Amniotic epithelial cell (primary cell): ENCODE measurements at regions not wholly inside any gene's neighbourhood (a gene's known extent, or its start where the extent isn't known, plus 50 kb on each side); places are given as distances from the start of the nearest gene placed in this dataset.
"Not testable (repeated sequence)": the region's sequence is repeated elsewhere in the genome, so short reads cannot be mapped to it uniquely, and the experiment has no call there.

Experiments used
- DNase-seq: peaks from one replicate; pipeline ENCODE4 v3.0.0-alpha.2; 2010; ENCODE audit warnings: low read depth

DNA sequence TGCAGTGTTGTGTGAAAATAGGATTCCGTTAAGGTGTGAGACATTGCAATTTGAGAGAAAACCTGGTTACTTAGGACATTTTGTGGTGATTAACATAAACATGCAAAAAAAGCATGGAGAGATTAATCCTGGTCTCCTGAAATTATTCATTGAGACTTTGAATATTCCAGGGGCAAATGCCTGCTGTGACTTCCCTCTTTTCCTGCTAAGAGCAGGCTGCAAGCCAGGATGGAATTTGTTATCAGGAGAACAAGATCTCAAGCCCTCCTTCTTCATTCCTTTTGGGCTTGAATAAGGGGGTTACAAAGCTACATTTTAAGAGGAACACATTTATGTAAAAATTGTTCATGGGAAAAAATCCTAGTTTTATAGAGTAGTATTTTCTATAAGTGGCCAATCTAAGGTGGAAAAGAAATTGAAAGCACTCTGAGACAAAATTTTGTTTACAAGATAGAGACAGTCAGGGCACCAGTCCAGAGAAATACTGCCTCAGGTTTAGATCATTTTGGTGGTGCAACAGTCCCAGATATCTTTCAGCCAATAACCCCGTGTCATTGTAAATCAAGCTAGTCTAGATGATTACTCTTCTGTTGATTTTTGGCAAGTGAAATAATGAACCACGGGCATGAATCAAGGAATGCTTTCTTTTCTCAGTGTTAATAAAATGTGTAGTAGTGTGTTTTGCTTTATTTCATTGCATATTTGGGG lies 1528.3 kb upstream of the AGA start:
- no peak for DNase-seq

DNA sequence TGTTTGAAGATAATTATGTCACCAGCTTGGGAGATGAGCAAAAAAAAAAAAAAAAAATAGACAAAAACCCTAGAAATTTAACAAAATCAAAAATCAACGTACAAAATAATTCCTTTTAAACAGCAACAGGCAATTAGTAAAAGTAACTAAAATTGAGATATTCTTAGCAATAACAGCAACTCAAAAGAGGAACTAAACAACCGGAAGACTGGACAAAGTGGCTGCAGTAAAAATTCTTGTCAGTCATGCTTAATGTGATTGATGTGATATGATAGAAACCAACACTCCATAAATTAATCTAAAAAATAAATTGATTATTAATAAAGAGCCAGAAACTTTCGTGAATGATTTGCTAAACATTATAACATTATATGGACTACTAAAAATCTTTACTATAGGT lies 1534.6 kb upstream of the AGA start:
- DNase-seq, result no peak

DNA sequence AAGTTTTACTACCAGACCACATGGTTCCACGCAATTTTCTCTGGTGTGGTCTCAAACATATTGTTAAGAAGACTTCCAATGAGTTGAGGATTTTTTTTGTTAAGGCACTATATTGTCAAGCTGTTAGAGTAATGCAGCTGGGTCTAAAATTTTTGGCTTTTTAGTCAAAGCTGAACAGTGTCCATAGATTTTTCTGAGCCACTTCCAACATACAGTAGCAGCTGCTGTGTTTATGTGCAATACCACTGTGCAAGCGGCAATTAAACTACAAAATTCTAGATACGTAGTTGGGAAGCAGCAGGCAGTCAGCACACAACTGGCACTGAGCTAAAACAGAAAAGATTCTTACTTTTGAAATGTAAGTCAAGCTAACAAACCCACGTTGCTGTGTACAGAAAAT lies 1551.1 kb upstream of the AGA start:
- no peak for DNase-seq

DNA sequence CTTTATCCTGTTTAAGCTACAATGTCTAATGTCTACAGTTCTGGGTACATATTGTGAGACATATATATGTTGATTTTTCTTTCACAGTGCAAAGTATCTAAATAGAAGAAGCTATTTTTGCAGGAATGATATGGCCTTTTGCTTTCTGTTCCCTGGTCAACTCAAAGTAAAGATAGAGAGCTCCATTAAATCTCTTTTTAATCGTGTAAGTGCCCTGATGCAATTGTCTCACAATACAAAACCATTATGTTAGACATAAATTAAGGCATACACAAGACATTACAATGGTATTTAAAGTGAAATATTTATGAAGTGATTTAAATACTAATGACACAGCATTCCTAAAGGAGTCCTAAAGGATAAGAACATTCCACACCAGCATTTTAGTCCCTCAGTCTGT lies 1559.7 kb upstream of the AGA start:
- no peak for DNase-seq

DNA sequence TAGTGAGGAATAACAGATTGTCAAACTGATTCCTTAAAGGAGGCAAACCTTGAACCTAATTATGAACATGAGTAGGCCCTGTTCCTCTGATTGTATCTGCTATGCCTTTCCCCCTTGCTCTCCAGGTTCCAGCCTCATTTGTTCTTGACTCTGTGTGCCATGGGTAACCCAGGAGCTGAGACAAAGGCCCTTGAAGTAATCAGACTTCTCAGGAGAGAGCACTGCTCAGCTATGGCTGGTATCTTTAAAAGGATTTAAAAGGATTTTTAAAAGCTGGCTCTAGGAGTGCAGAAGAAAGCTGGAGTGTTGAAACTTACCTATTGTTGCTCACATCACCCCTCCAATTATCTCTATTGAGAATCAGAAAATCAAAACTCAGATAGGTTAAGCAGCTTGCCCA lies 1565.5 kb upstream of the AGA start:
- no peak for DNase-seq

DNA sequence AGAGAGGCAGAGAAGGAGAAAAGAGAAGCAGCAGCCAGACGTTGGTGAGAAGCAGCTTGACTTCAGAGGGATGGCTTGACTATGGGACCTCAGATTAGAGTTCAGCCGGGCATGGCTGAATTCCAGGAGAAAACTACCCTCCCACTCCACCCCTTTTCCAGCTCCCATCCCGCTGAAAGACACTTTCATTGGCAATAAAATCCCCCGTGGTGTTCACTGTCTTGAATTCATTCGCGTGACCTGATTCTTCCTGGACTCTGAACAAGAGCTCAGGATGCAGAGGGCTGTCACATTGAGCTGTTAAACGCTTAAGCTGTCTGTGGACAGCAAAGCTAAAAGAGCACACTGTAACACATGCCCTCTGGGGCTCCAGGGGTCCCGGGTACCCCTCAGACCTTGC lies 1575.3 kb upstream of the AGA start:
- DNase-seq, result no peak

DNA sequence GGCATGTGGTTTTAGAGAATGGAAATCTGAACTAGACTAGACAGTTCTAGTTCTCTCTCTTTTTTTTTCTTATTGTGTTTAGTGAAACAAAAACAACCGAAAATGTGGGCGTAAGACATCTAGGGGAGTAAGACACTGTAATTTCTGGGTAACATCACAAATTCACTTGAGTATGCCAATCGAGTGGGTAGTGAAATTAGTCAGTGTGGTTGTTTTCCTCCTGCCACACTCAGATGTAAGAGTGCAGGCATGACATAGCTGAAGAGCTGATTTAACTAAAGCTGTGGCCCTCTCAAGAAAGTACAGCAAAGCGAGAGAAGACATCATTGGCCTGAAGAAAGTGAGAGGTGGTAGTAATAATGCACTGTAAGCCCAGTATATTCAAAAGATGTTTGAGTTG lies 1585.3 kb upstream of the AGA start:
- no peak for DNase-seq

DNA sequence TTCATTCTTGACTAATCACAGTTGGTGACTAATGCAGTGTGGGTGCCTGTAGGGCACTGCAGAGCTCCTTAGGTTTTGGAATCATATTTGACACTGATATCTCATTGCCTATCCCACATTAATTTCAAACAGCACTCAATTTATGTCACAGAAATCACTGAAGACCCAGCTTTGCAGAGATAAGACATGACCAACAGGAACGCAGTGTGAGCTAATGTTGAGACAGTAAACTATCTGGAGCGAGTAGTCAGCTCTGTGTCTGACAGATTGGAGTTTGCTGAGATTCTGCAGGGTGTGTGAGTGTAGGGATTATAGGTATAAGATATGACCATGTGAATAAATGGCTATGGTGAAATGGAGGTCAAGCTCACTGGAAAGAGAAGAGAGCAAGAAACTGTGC lies 1586.1 kb upstream of the AGA start:
- no peak for DNase-seq

DNA sequence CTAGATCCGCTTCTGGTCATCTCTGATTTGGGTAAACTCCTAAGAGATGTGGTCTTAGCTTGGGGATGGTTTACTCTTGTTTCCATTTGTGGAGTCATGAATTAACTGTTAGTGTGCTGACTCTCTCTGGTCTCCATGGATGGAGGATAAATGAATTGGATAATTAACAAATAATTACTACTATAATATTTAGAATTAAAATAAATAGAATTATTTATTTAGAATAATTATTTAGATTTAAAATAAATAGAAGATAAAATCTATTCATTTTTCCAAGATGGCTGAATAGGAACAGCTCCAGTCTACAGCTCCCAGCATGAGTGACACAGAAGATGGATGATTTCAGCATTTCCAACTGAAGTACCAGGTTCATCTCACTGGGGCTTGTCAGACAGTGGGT lies 1587.4 kb upstream of the AGA start:
- no peak for DNase-seq

DNA sequence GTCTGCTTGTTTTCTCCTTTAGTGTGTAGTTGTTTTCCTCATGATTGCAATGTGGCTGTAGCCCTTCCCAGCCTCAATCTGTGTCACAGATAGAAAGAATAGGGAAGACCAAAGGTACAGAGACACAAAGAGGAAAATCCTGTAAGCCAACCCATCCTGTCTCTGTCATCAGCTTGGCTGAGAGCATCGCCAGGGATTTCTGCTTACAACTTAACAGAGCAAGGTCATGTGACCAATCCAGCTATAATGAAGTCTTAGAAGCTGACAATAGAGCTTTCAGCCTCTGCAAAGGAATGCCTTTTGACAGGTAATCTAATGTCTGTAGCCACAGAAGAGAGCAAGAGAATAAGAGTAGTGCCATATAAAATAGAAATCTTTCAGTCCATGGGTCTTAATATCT lies 1598.0 kb upstream of the AGA start:
- no peak for DNase-seq

DNA sequence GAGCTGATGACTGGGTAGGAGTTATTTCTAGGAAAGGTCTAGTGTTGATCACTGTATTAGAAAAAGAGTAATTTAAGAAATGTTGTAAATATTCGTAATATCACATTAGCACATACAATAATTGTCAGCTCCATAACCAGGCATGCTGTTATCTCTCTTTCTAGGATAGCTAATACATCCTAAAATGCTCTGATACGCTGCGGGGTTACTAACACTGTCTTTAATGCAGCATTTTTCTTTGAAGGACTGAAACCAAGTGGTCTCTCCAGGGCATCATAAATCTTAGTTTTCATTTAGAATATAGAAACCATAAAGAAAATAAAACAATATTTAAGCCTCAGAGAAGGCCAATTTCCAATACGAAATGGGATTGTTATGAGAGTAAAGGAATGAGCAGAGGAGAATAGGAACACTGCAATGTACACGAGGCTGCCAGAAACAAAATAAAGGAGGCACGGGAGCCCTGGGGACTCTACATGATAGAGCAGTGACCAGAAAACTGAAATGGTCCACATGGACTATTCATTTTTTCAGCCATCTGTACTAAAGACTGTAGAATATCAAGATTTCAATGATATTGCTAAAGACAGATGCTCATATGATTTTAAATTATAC lies 1606.7 kb upstream of the AGA start:
- no peak for DNase-seq

DNA sequence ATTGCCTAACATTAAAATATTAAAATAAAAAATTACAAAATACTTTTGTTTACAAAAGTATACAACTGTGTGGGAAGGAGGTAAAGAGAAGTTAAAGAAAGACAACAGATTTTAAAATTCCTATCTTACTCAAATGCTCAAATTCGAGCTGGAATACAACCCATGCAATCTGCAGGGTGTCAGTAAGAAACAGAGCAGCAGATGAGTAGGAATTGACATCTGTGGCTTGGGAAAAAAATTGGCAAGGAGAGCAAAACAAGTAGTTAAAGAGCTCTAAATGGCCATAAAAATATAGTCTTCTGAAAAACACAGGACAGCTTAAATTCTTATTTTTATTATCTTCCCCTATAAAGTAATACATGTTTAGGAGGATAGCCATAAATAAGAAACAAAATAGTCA lies 1609.0 kb upstream of the AGA start:
- no peak for DNase-seq

DNA sequence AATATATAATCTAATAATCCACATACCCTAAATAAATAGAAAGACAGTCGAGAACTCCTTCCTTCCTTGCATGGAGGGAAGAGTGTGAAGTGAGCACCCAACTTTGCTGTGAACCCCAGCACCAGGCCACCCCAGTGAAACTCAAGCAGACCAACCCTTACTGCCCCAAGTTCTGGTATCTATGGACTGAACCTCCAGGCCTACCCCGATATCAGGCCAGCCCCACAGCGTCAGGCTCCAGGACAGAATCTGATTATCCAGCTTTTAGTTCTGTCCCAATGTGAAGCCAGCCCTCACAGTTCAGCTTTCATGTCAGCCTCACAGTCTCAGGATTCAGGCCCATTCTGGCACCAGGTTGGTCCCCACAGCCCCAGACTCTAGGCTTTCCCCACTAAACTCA lies 1617.2 kb upstream of the AGA start:
- DNase-seq, result no peak

DNA sequence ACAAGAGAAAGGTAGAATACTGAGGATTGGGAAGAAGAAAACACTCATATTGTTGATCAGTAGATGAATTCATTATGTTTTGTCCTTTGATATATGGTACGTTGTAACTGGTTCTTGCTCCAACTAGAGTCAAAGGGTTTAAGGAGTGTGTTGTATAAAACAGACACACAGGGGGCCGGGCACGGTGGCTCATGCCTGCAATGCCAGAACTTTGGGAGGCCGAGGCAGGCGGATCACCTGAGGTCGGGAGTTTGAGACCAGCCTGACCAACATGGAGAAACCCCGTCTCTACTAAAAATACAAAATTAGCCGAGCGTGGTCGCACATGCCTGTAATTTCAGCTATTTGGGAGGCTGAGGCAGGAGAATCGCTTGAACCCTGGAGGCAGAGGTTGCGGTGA lies 1624.0 kb upstream of the AGA start:
- DNase-seq, result not testable (repeated sequence)

DNA sequence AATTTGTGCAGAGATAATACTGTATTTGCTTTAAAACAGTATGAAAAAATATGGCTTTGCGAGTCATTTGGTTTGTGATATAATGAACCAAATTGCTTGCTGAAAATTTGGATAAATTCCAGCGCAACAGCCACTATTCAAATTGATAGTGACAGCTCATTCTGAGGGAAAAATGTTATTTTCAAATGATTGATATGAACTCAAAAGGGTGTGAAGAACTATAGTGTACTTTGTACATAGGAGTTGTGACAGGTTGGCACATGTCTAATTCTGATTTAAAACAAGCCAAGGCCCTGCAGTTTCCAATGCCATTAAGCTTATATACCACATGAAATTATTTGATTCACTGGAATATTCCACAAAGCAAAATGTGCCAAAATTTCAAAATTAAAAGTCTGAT lies 1628.9 kb upstream of the AGA start:
- no peak for DNase-seq

DNA sequence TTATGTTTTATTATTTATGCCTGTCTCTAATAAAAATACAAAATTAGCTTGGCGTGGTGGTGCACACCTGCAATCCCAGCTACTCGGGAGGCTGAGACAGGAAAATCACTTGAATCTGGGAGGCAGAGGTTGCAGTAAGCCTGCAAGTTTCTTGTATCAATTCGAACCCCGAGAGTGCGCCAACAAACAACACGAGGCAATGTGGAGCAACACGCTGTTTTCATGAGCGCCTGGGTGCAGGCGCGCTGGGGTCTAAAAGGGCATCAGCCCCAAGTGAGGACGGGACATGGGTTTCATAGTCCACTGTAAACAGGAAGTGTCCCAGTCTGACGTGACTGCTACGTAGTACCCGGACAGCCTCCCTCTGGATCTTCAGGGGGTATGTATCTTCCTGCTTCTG lies 1634.6 kb upstream of the AGA start:
- DNase-seq, result no peak

DNA sequence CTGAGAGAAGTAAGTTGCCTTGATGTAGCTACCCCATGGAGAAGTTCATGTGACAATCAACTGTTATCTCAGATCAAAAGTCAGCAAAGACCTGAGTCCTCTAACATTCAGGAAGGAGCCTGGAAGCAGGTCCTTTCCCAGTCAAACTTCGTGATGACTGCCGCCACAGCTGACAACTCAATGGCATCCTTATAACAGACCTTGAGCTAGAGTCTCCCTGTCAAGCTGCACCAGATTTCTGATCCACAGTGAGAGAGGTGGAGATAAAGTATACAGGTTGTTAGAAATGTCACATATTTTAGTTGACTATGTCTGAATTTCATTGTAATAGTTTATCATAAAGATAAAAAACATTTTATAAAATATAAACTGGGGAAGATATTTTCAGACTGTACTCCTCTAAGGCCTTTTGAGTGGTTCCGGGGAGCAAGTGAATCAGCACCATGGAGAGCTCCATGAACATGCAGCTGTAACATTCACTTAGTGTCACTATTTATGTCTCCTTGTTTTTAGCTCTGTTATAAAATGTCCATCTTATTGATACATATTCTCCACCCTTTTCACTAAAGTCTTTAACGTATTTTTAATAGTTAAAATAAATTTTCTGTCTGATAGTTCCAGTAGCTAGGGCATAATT lies 1653.5 kb upstream of the AGA start:
- DNase-seq, result peak; percentile 2

DNA sequence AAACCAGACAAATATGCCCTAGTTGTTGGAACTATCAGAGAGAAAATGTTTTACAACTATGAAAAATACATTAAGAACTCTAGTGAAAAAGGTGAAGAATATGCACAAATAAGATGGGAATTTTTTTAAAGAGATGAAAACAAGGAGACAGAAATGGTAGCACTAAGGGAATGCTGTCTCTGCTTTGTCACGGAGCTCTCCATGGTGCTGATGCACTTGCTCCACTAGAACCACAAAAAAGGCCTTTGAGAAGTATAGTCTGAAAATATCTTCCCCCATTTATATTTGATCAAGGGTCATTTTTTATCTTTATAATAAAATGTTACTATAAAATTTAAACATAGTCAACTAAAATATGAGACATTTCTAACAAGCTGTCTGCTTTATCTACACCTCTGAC lies 1655.5 kb upstream of the AGA start:
- DNase-seq, result peak; percentile 0

DNA sequence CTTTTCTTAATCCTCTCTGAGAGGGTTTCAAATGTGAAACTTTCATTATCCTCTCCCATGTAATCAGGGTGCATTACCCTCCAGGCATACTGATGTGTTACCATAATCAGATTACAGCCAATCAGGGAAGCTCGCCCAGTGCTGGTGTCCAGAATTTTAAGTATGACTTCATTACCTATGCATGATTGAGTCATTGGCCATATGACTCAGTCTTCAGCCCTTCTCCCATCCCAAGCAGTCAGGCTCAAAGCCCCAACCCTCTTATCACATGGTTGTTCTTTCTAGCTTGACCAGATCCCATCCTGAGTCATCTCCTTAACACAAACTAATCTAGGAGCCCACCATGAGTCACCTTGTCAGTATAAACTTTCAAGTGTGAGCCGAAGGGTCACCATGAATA lies 1668.1 kb upstream of the AGA start:
- DNase-seq, result peak; percentile 53

DNA sequence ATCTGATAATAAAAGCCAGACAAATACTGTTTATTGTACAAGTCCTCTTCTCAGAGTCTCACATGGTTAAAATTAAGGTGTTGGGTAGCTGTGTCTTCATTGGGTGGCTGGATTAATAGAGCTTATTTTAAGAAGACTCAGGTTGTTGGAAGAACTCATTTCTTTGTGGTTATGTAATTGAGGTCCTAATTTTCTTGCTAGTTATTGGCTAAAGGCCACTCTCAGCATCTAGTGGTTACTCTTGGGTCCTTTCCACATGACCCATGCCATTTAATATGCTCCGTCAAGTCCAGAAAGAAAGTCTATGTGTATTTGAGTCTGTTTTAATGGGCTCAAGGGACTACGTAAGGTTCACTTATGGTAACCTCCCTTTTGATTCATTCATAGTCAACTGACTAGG lies 1668.6 kb upstream of the AGA start:
- DNase-seq, result no peak

DNA sequence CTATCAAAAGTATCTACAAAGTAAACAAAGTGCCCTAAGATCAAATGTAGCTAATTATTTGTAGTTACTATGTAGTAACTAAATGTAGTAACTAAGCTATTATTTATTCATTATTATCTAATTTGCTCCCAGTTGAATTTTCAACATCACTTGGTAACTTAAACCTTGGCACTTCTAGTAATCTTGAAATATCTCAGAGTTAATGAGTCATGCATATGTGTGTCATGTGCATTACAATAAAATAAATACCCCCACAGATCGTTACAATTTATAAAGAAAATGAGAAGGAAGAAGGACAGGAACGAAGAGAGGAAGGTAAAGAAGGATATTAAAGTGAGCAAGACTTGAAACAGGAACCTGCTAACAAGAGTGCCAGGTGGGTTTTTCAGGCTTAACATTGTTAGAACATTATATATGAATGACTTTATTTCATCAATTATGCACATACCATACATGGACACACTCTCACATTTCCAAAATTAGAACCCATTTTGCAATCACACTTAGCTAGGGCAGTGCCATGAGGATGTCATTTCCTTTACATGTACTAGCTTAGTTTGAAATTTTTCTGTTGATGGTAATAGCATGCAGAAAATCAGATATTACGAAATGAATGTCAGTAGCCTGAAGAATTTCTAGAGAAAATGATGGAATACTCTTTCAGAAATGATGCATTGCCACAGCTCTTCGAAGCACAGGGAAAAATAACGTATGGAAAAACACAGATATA lies 1670.4 kb upstream of the AGA start:
- DNase-seq, result no peak

DNA sequence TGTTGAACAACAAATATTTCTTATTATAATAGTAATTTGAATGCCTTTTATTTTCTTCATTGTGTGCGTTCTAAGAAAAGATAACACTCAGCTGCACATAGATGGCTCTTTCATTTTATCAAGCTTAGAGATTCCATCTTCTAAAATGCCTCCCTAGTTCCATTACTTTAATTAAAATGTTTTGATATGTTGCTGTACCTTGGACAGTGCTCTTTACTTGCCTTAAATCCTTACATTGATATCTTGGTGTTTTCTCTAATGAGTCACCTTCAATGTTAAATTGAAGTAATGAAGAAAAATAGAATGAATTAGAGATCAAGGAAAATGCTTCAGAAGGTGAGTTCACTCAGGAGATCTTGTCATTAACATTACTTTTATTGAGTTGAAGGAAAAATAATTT lies 1672.4 kb upstream of the AGA start:
- DNase-seq, result no peak

DNA sequence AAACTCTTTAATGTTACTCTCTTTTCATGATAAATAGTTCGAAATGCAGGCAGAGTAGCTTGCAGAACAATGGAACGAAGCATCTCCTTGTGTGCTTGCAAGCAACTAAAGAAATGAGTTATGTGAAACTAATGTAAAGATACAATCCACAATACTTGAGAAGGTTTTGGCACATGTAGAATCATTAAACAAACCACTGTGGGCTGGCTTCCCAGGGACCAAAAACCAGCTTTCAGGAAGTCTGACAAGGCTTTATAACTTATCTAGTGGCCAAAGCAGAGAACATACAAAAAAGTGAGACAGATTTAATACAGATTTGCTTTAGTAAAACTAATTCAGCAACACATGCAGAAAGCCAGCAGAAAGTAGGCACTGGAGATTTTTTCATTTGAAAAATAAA lies 1673.8 kb upstream of the AGA start:
- no peak for DNase-seq
